GM19193 (cell line): ENCODE measurements at regions not wholly inside any gene's neighbourhood (a gene's known extent, or its start where the extent isn't known, plus 50 kb on each side); places are given as distances from the start of the nearest gene placed in this dataset.

Source experiments
- POLR2A ChIP-seq: IDR thresholded peaks from 4 replicates; pipeline ENCODE4 v1.6.1; 2011; ENCODE audit not compliant: insufficient read depth, insufficient read length; ENCODE audit errors: extremely low read depth

DNA sequence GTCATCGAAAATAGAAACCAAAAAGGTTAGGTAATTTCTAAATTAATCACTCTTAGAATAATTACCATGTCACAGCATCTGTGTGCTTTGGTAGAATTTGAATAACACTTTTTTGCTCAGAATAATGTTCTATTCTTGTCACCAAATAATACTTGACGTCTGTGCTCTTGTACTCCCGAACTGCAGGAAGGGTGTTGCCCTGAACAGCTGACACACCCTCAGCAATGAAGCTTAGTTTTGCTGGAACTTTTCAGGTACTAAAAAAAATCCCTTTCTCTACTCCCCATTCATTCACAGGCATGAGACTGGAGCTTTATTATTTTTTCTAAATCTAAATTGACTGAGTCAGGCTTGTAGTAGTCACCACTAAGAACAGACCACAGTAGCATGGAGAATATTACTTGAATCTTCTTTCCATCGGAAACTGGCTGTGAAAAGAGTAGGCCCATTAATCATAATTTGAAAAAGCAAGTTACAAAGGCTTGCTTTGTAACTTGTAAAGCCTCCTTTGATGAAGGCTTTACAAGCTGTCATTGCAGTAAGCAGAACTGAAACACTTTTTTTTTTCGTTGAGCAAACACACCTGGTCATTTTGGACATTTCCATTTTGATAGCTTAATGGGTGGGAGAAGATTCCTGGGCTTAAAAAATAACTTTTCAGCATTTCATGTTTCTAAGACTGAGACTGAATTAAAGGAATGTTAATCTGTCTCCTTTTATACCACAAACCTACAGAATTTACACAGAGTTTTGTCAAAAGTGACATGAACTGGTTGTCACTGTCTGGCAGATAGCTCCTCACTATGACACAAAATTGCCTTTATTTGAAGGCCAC lies 70.3 kb upstream of the PELI1 start:
- TF ChIP-seq POLR2A: no peak

GRCh38 chr2:64217198-64217869 lies 73.1 kb upstream of the PELI1 start:
- TF ChIP-seq POLR2A: no peak

GRCh38 chr2:64218137-64218802 lies 74.0 kb upstream of the PELI1 start:
- TF ChIP-seq POLR2A: no peak

GRCh38 chr2:64219149-64219548 lies 74.9 kb upstream of the PELI1 start:
- TF ChIP-seq POLR2A: no peak

DNA sequence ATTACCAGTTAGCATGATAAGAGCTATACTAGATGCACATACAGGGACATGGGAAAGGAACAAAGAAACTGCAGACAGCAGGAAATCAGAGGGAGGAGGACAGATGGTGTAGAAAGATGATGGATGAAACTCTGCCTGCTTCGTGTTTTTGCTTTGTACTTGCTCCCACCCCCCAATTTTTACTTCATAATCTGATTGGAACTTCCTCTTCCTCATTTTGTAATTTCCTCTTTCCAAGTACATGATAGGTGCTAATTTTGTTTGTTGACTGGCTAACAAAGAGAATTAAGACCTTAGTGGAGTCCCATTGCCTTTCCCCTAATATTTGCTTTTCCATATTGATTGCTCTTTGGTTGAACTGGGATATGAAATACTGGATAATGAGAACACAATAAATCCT lies 76.0 kb upstream of the PELI1 start:
- TF ChIP-seq POLR2A: no peak

GRCh38 chr2:64220894-64221617 lies 76.8 kb upstream of the PELI1 start:
- TF ChIP-seq POLR2A: no peak

DNA sequence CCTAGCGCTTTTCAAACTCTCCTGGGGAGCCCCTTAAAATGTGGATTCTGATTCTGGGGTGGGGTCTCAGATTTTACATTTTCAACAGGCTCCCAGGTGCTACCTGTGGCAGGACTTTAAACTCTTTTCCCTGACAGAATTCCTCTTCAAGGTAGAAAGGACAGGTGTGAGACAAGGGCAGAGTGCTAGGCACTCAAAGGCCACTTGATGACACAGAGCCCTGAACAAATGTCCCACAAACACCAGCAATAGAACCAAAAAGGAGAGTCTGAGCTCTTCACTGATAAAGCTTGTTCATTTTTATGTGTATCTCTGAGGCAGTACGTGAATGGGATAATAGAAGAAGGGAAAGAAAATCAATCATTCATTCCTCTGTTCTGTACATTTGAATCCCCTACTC lies 77.7 kb upstream of the PELI1 start:
- no peak for TF ChIP-seq POLR2A

DNA sequence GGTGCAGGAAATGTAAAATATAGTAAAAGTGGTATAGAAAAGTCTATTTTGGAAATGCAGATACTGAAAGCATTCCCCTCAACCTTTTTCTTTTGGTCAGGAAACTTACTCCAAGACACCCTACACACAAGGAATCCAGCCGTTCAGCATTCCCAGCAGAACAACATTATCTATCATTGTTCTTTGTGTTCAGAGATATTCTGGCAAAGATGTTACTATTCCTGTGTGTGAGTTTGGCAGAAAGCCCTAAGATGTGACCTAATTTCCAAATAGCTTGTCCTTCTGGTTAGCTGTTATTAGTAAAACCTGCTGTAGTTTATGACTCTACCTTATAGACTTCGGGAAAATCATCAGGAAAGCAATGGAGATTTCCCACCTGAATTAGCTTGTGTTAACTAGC lies 78.1 kb upstream of the PELI1 start:
- no peak for TF ChIP-seq POLR2A

DNA sequence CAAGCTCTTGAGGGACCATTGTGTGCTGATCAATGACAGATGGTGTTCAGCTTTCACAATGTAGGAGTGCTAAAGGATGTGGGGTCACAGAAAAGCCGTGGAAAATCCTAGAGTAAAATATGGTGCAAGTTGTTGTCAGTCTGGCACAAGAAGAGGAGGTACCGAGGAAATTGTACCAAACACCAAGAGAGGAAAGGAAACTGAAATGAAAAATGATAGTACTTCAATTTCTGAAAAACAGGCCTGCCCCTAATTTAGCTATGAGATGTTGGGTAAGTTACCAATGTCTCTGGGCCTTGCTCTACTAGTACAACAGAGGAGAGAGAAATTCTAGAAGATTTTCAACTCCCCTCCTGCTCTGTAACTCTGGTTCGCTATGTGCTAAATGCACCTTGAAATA lies 78.8 kb upstream of the PELI1 start:
- no peak for TF ChIP-seq POLR2A

GRCh38 chr2:64225491-64225890 lies 81.3 kb upstream of the PELI1 start:
- no peak for TF ChIP-seq POLR2A

DNA sequence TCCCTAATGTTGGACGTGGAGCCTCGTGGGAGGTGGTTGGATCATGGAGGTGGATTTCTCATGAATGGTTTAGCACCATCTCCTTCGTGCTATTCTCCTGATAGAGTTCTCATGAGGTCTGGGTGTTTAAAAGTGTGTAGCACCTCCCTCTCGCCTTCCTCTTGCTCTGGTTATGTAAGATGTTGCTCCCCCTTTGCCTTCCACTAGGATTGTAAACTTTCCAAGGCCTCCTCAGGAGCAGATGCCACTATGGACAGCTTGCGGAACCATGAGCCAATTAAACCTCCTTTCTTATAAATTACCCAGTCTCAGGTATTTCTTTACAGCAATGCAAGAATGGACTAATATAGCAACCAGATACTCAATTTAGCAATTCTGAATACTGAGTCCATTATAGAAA lies 82.4 kb upstream of the PELI1 start:
- no peak for TF ChIP-seq POLR2A

- no peak for TF ChIP-seq POLR2A
Observed at GRCh38 chr2:64227603-64228125, 83.4 kb upstream of the PELI1 start.

DNA sequence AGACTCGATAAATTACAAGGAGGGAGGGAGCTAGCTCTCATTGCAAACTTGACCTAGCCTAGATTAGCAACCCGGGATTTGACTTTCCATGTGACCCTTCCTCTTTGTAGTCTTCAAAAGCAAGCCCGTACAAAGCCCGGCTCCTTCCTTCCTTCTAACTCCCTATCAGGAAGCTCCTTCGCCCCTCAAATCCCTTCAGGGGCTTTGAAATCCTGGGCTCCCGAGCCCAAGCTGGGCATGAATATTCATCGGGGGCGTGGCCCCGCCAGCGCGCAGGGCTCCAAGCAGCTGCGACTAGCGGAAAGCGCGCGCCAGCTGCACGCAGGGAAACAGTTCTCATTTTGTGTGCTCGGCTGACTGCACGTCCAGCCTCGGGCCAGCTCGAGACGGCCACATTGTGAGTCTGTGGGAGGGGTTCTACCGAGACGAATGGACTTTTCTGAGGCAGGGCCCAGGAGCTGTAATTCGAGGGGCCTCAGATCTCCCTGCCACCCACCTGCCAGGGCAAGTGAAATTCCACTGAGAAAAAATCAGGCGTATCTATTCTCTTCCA lies 84.0 kb upstream of the PELI1 start:
- peak; percentile 75 for TF ChIP-seq POLR2A

- no peak for TF ChIP-seq POLR2A
Observed at GRCh38 chr2:64228918-64229317, 84.7 kb upstream of the PELI1 start.
